Panc1 (cell line): ENCODE measurements at regions not wholly inside any gene's neighbourhood (a gene's known extent, or its start where the extent isn't known, plus 50 kb on each side); places are given as distances from the start of the nearest gene placed in this dataset.

ENCODE experiments used
- CTCF ChIP-seq: fragments of 450-650 bp; IDR thresholded peaks from 2 replicates; pipeline ENCODE4 v1.5.1; 2017; ENCODE audit warnings: mild to moderate bottlenecking
- POLR2AphosphoS5 ChIP-seq: IDR thresholded peaks from 2 replicates; pipeline ENCODE4 v1.6.1; 2012; ENCODE audit warnings: mild to moderate bottlenecking, low read depth, low read length, moderate library complexity

DNA sequence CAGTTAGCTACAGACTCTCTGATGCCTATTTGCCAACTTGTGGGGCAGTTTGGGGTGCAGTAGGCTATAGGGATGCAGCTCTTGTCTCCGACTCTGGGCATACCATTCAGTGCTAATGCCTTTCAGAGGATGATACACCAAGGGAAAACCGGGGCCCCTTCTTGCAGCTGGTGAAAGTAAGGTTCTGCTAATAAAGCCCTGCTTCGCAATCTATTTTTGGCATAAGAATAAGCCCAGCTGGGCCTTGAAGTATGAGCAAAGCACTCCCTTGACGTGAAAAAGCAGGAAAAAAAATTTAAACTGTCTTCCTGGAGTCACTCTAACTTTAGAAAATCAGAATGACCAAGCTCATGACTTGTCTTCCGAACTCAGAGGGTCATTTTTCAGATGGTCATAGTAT is 124.1 kb upstream of the RBM19 start:
- TF ChIP-seq CTCF (no peak), POLR2AphosphoS5 (no peak)
